ENCODE measurements at regions not wholly inside any gene's neighbourhood (a gene's known extent, or its start where the extent isn't known, plus 50 kb on each side); places are given as distances from the start of the nearest gene placed in this dataset.

DNA sequence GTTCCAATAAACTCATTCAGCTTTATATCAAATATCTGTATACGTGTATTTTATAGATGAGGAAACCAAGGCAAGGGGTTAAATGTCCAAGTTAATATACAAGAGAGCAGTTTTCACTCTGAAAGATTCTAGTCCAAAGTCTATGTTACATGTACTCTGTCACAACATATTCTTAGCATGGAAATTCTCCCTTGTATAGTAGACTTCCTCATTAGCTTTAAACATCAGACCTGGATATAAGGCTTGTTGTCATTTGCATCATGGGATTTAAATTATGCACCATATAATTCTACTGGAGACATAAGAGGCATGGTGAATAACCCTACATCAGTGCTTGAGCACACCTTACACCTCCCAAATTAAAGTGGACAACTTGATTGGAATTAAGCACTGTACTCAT is 681.9 kb upstream of the CCDC179 start:
- no peak for DNase-seq
- Histone ChIP-seq H3K4me1 (no peaks in the 10 kb centered on the region), H3K27me3 (no peaks in the 10 kb centered on the region), H3K27ac (no peak overlapping the region), H3K9me3 (no peaks in the 10 kb centered on the region), H3K4me3 (no peak overlapping the region), H3K36me3 (no peaks in the 10 kb centered on the region)
- intact Hi-C loops (cut with DNase I; ENCODE audit: low total_unique reads) = no loop called here
- no peak for ATAC-seq
- in situ Hi-C loops (cut with MboI; ENCODE audit: low sequenced_read_pairs in 4 of 4) = no loop called here
- TF ChIP-seq CTCF (IDR thresholded peaks at IDR 0.05 in 4 of 5, conservative IDR thresholded peaks at IDR 0.05 in 1 of 5) (no peak), POLR2A (IDR thresholded peaks at IDR 0.05) (no peak)

DNA sequence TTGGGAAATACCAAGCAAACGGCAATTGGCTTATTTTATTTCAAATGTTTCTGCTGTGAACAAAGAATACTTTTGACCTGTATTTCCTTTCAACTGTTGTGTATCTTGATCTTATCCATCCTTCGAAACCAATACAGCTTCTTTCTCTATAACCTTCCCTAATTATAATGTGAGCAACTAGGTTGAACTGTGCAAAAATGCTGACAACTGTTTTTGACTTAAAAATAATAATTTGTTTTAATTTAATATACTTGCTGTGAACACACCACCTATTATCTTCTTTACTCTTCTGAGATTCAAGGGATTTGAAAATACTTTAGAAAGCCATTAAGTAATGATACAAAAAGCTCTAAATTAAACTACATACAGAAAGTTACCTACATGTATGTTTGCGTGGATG is 682.5 kb upstream of the CCDC179 start:
- no peak for TF ChIP-seq POLR2A (IDR thresholded peaks at IDR 0.05)
- no peak for TF ChIP-seq CTCF (IDR thresholded peaks at IDR 0.05 in 4 of 5, conservative IDR thresholded peaks at IDR 0.05 in 1 of 5)
- H3K9me3 ChIP-seq = no peaks in the 10 kb centered on the region
- no peaks in the 10 kb centered on the region for H3K27me3 ChIP-seq
- no peak overlapping the region for H3K4me3 ChIP-seq
- no peak for DNase-seq
- H3K27ac ChIP-seq = no peak overlapping the region
- no peaks in the 10 kb centered on the region for H3K36me3 ChIP-seq
- ATAC-seq = no peak
- in situ Hi-C loops (cut with MboI; ENCODE audit: low sequenced_read_pairs in 4 of 4) = no loop called here
- intact Hi-C loops (cut with DNase I; ENCODE audit: low total_unique reads) = no loop called here
- H3K4me1 ChIP-seq = no peaks in the 10 kb centered on the region

- no peak overlapping the region for H3K27ac ChIP-seq
- in situ Hi-C loops (cut with MboI; ENCODE audit: low sequenced_read_pairs in 4 of 4) = no loop called here
- no peaks in the 10 kb centered on the region for H3K36me3 ChIP-seq
Observed at GRCh38 chr11:23543651-23544222, 683.5 kb upstream of the CCDC179 start.

GRCh38 chr11:23551706-23552105 is 691.4 kb upstream of the CCDC179 start:
- no peak overlapping the region for H3K27ac ChIP-seq
- DNase-seq = no peak
- intact Hi-C loops (cut with DNase I; ENCODE audit: low total_unique reads) = no loop called here
- TF ChIP-seq POLR2A (IDR thresholded peaks at IDR 0.05) (no peak), CTCF (IDR thresholded peaks at IDR 0.05 in 4 of 5, conservative IDR thresholded peaks at IDR 0.05 in 1 of 5) (no peak)
- no peaks in the 10 kb centered on the region for H3K27me3 ChIP-seq
- H3K9me3 ChIP-seq = no peaks in the 10 kb centered on the region
- no peaks in the 10 kb centered on the region for H3K36me3 ChIP-seq
- no peaks in the 10 kb centered on the region for H3K4me1 ChIP-seq
- H3K4me3 ChIP-seq = no peak overlapping the region
- no peak for ATAC-seq
- in situ Hi-C loops (cut with MboI; ENCODE audit: low sequenced_read_pairs in 4 of 4) = no loop called here

More at GRCh38 chr11:23543651-23544222, 683.5 kb upstream of the CCDC179 start:
- Histone ChIP-seq H3K27me3 (no peaks in the 10 kb centered on the region), H3K9me3 (no peaks in the 10 kb centered on the region), H3K4me1 (no peaks in the 10 kb centered on the region), H3K4me3 (no peak overlapping the region)
- intact Hi-C loops (cut with DNase I; ENCODE audit: low total_unique reads) = no loop called here
- DNase-seq (no peak), ATAC-seq (no peak)
- TF ChIP-seq CTCF (IDR thresholded peaks at IDR 0.05 in 4 of 5, conservative IDR thresholded peaks at IDR 0.05 in 1 of 5) (no peak), POLR2A (IDR thresholded peaks at IDR 0.05) (no peak)

- TF ChIP-seq POLR2A (IDR thresholded peaks at IDR 0.05) (no peak), CTCF (IDR thresholded peaks at IDR 0.05 in 4 of 5, conservative IDR thresholded peaks at IDR 0.05 in 1 of 5) (no peak)
- intact Hi-C loops (cut with DNase I; ENCODE audit: low total_unique reads) = no loop called here
- H3K27ac ChIP-seq = no peak overlapping the region
Observed at GRCh38 chr11:23554002-23554401, 693.7 kb upstream of the CCDC179 start.

More at GRCh38 chr11:23554002-23554401, 693.7 kb upstream of the CCDC179 start:
- Histone ChIP-seq H3K36me3 (no peaks in the 10 kb centered on the region), H3K27me3 (no peaks in the 10 kb centered on the region), H3K9me3 (no peaks in the 10 kb centered on the region), H3K4me1 (no peaks in the 10 kb centered on the region), H3K4me3 (no peak overlapping the region)
- no peak for DNase-seq
- ATAC-seq = no peak
- in situ Hi-C loops (cut with MboI; ENCODE audit: low sequenced_read_pairs in 4 of 4) = no loop called here
